DMS53 (cell line): ENCODE measurements at regions not wholly inside any gene's neighbourhood (a gene's known extent, or its start where the extent isn't known, plus 50 kb on each side); places are given as distances from the start of the nearest gene placed in this dataset.
A peak's percentile ranks its signal among the peaks of the same experiment; 100 is the strongest.

Source experiments
- DNase-seq: peaks from one replicate; lab custom pipeline; 2025; lab: John Stamatoyannopoulos, UW

- no peak for DNase-seq
These were observed 378.4 kb upstream of the RUNX1 start for GRCh38 chr21:35427320-35428000.

- no peak for DNase-seq
These were observed 377.8 kb upstream of the RUNX1 start for GRCh38 chr21:35426897-35427296.

DNA sequence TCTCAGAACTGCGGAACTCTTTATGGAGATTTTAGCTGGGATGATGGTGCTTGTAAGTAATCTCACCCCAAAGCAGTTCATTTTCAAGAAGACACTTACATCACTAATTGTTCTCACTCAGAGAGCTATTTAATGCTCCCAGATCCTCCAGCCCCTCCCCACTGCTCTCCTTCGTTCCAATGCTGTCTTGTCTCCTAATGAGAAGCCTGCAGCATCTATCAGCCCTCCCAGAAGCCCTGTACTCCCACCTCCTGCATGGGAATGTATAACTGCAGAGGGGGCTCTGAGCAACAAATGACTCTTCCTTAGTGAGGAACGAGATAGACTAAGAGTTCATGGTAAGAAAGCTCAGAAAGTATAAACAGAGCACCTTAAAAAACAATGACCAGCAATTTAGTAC is 377.4 kb upstream of the RUNX1 start:
- no peak for DNase-seq

- no peak for DNase-seq
These were observed 375.0 kb upstream of the RUNX1 start for GRCh38 chr21:35424122-35424521.

GRCh38 chr21:35423709-35424108 is 374.6 kb upstream of the RUNX1 start:
- no peak for DNase-seq

- no peak for DNase-seq
These were observed 372.9 kb upstream of the RUNX1 start for GRCh38 chr21:35422011-35422410.

DNA sequence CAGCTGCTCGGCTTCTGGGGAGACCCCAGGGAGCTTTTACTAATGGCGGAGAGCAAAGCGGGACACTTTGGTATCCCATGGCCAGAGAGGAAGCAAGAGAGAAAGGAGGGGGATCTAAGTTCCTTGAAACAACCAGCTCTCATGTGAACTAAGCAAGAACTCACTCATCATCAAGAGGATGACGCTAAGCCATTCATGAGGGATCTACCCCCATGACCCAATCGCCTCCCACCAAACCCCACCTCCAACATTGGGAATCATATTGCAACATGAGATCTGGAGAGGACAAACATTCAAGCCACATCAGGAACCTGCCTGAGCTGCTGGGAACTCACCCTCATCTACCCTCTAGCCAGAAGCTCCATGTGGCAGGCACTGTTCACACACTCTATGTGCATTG is 372.1 kb upstream of the RUNX1 start:
- no peak for DNase-seq

DNA sequence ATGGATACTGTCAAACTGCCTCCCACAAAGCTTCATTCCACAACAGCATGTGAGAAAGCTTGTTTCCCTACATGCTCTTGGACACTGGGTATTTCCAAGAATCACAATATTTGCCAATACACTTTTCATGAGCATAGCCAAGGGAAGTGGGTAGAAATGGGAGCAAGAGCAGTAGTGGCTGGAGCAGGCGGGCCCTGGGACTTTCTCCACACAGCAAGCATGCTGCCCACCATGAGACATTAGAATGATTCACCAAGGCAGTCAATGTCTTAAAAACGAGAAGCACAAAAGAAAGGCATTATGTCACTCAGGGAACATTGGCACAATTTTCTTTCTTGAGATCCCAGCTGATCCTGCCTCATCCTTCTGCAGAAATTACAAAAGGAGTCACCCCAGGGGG is 371.6 kb upstream of the RUNX1 start:
- DNase-seq: no peak

DNA sequence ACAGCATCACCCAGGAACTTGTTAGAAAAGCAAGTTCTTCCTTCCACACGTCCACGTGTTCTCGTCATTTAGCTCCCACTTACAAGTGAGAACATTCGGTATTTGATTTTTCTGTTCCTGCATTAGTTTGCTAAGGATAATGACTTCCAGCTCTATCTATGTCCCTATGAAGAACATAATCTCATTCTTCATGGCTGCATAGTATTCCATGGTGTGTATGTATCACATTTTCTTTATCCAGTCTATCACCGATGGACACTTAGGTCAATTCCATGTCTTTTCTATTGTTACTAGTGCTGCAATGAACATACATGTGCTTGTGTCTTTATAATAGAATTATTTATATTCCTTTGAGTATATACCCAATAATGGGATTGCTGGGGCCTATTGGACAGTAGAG is 368.7 kb upstream of the RUNX1 start:
- DNase-seq: no peak

DNA sequence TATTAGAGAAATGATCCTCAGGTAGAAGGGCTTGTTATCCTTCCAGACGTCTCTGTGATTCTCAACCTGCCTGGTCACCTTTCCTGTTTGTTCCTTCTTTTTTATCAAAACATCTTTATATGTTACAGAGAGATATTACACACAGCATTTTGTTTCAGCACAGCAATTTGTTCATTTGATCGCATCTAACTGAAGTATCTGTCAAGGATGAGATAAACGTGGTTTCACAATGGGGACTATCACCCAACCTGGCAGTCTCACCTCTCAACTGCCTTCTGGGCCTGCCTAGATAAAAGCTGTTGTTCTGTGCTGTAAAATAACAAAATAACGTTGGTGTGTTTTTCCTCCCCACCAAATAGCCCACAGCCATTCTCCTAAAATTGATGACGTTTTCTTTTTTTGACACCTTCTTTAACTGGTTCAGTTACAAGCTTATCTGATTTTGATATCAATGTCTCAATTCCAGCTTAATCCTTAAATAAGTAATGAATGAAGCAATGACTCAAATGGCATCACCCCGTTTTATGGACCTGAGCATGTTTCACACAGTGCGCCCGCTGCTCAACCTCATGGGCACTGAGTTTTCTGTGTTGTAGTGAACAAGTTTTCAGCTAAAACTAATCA is 367.9 kb upstream of the RUNX1 start:
- DNase-seq: no peak

DNA sequence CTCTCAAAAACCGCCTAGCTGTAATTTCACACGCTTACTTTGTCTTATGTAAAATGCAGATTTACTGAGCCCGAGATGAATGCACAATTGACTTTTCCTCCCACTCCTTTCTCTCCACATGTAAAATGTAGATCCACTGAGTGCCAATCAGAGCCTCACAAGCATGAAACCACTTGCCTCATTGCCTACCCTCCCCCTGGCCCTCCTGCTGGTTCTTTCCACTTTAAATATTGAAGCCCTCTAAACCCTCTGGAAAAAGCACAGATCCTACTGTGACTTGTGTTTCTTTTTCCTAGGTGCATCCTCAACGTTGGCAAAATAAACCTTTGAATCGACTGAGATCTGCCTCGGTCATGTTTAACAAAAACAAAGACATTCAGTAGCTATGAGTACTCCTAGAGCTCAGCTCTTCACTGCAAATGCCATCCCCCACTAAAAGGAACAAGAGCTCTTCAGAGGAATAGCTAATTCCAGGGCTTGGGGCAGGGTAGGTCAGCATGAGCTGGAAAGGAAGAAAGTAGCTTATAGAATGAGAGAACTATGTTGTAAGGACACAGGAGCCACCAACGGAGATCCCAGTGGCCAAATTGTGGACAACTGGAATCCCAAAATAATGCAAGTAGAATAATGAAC is 365.5 kb upstream of the RUNX1 start:
- no peak for DNase-seq

DNA sequence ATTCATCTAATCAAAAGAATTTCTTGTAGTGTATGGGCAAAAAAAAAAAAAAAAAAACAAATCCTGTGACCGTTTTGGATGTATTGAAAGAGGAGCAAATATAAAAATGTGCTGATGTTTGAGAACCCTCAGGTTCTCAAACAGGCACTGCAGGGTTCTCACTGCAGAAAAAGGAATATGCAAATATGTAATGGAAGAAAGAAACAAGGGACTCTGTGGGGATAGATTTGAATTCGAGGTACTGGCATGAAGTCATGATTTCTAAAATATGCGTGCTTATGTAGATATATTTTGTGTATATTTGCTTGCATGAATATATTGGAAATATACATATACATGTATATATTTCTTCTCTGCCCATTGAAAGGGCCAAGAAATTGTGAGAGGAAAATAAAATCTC is 365.0 kb upstream of the RUNX1 start:
- DNase-seq: no peak

DNA sequence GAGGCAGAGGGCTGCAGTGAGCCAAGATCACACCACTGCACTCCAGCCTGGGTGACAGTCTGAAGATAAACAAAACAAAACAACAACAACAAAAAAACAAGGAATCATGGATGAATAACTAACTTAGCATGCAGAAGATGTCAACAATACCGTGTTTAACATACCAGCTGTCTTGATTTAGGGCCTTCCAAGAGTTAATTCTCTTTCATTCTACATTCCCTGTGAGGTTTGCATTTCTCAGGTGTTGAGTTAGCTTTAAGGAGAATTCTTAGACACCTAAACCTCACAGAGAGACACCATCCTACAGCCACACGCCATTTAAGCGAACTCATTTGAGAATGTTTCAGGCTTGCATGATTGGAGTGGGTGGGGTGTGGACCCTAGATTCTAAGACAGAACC is 363.1 kb upstream of the RUNX1 start:
- no peak for DNase-seq

DNA sequence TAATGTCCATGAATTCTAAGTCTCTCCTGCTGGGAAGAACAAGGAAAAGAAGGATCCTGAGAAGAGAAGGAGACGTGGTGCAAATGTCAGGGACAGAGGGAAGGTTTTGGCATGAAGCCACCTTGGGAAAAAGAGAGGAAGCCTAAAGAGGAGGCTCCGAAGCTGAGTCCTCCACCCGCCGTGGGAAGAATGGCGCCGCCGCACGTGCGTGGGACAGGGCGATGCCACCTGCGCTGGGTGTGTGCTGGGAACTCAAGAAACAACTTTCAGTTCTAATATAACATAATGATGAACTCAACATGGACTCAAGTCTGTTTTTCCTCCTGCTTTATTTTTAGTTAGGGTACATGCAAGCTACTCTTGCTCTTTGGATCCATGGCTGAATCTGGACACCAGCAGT is 362.3 kb upstream of the RUNX1 start:
- no peak for DNase-seq

GRCh38 chr21:35410656-35411055 is 361.6 kb upstream of the RUNX1 start:
- no peak for DNase-seq

- DNase-seq: no peak
These were observed 361.0 kb upstream of the RUNX1 start for GRCh38 chr21:35410123-35410522.

DNA sequence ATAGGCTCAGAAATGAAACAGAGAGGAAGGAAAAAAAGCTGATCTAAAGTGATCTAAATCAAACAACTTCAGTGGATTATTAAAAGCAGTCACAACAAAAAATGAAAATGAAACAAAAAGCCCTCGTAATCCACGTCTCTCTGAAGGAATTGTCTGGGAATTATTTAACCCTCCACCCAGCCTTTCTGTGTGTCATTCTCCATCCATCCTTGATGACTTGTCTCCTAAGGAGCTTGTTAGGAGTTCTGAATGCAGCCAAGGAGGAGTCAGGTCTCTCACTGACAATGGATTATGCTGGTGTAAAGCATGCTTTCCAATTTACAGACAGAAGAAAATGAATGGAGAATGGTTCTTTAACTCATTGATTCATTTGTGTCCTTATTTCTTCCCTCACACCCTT is 359.3 kb upstream of the RUNX1 start:
- DNase-seq: no peak

GRCh38 chr21:35406635-35407034 is 357.5 kb upstream of the RUNX1 start:
- DNase-seq: no peak

DNA sequence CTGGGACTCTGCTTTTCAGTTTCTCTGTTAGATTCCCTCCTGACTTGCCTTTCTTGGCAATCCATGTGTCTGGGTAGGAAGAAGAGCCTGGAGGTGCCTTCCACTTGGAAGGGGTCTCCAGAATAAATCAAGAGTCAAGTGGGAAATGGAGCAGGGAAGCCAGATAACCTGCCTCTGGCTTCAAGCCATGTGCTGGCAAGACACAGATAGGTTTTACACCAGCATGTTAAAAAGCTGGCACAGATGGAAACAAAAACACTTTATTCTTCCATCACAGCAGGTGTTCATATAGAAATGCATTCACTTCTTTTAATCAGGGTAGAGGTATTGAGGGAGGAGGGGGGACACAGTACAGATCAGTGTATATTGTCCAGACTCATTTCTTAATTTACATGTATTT is 356.9 kb upstream of the RUNX1 start:
- no peak for DNase-seq

DNA sequence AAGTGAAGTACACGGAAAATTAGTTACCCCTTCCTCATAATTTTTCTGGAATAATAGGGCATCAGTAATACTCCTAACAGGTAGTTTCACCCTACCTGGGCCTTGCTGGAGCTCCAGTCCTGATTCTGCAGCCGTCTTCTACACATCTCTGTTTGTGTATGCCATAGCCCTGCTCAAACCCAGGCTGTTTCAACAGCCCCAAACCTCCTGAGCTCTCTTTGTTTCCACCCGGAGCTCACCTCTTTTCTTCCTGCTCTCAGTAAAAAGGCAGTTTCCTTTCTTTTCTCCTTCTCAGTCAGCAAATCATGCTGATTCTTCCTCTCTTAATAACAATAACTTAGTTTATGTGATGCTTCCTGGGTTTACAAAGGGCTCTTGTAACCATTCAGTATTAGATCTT is 355.1 kb upstream of the RUNX1 start:
- no peak for DNase-seq

DNA sequence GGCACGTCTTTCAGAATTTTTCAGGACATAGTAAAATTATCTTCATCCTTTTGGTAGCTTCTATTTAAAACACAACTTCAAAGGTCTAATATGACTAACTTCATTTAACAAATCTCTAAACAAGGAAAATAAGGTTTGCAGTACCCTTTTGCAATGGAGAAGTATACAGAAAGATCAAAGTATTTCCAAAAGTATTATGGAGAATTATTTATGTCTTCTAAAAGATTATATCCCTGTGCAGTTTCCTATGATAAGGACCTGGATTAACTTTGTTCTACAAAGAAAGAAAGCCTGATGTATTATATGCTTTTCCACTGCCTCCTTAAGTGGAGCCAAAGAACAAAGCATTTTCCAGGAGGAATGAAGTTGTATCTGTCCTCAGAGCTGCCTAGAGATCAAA is 353.0 kb upstream of the RUNX1 start:
- DNase-seq: no peak

GRCh38 chr21:35401476-35401875 is 352.4 kb upstream of the RUNX1 start:
- no peak for DNase-seq

- DNase-seq: peak; percentile 84
These were observed 351.3 kb upstream of the RUNX1 start for GRCh38 chr21:35400233-35400939.
